ENCODE measurements at regions not wholly inside any gene's neighbourhood (a gene's known extent, or its start where the extent isn't known, plus 50 kb on each side); places are given as distances from the start of the nearest gene placed in this dataset.

- DNase-seq = no peak
Observed at GRCh38 chr6:109292983-109293586, 89.2 kb downstream of the CD164 start.

- DNase-seq = no peak
Observed at GRCh38 chr6:109292420-109292819, 89.8 kb downstream of the CD164 start.

GRCh38 chr6:109291902-109292301 is 90.4 kb downstream of the CD164 start:
- DNase-seq = no peak

- DNase-seq = no peak
Observed at GRCh38 chr6:109290143-109290931, 91.9 kb downstream of the CD164 start.

GRCh38 chr6:109285366-109285765 is 96.9 kb downstream of the CD164 start:
- no peak for DNase-seq

GRCh38 chr6:109284675-109285074 is 97.6 kb downstream of the CD164 start:
- no peak for DNase-seq

- no peak for DNase-seq
Observed at GRCh38 chr6:109282756-109283155, 99.5 kb downstream of the CD164 start.

GRCh38 chr6:109279628-109280027 is 102.6 kb downstream of the CD164 start:
- DNase-seq = no peak

- DNase-seq = no peak
Observed at GRCh38 chr6:109271622-109272021, 110.6 kb downstream of the CD164 start.

GRCh38 chr6:109269953-109270517 is 112.2 kb downstream of the CD164 start:
- DNase-seq = no peak

- no peak for DNase-seq
Observed at GRCh38 chr6:109269057-109269456, 113.2 kb downstream of the CD164 start.

- no peak for DNase-seq
Observed at GRCh38 chr6:109265530-109265929, 116.7 kb downstream of the CD164 start.

- no peak for DNase-seq
Observed at GRCh38 chr6:109263873-109264700, 118.2 kb downstream of the CD164 start.

GRCh38 chr6:109262261-109262660 is 120.0 kb downstream of the CD164 start:
- DNase-seq = no peak

GRCh38 chr6:109261811-109262210 is 120.5 kb downstream of the CD164 start:
- no peak for DNase-seq

- no peak for DNase-seq
Observed at GRCh38 chr6:109260701-109261100, 121.6 kb downstream of the CD164 start.

- DNase-seq = no peak
Observed at GRCh38 chr6:109260126-109260525, 122.1 kb downstream of the CD164 start.

- no peak for DNase-seq
Observed at GRCh38 chr6:109258129-109258528, 124.1 kb downstream of the CD164 start.

- DNase-seq = no peak
Observed at GRCh38 chr6:109257494-109257893, 124.8 kb downstream of the CD164 start.

- DNase-seq = no peak
Observed at GRCh38 chr6:109255946-109256640, 126.2 kb downstream of the CD164 start.

GRCh38 chr6:109255087-109255486 is 127.2 kb downstream of the CD164 start:
- no peak for DNase-seq

- no peak for DNase-seq
Observed at GRCh38 chr6:109253366-109253765, 128.9 kb downstream of the CD164 start.
